ENCODE measurements at regions not wholly inside any gene's neighbourhood (a gene's known extent, or its start where the extent isn't known, plus 50 kb on each side); places are given as distances from the start of the nearest gene placed in this dataset.

DNA sequence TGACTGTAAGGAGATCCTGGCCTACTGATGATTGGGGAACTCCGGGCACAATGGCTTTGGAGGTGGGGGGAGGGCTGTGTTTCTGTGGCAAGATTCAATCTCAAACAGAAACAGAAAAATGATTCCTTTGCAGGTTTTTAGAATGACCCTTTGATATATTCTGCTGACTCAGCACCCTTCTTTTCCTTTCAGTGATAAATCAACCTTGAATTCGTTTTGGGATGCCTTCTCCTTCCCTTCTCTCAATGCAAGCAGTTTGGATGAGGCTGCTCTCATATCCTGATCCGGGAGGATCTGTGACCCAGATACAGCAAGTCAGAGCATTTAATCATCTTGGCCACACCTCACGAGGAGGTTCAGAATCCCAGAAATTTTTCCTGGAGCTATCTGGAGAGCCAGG lies 156.1 kb upstream of the PRICKLE2 start:
- no peak overlapping the region for H3K4me3 ChIP-seq (ENCODE audit: low read depth, low read length)
- in situ Hi-C loops (cut with HindIII; ENCODE audit: low sequenced_read_pairs) = no loop called here
- DNase-seq (ENCODE audit: low read depth, low spot score) = no peak
- TF ChIP-seq, protein P1, sequence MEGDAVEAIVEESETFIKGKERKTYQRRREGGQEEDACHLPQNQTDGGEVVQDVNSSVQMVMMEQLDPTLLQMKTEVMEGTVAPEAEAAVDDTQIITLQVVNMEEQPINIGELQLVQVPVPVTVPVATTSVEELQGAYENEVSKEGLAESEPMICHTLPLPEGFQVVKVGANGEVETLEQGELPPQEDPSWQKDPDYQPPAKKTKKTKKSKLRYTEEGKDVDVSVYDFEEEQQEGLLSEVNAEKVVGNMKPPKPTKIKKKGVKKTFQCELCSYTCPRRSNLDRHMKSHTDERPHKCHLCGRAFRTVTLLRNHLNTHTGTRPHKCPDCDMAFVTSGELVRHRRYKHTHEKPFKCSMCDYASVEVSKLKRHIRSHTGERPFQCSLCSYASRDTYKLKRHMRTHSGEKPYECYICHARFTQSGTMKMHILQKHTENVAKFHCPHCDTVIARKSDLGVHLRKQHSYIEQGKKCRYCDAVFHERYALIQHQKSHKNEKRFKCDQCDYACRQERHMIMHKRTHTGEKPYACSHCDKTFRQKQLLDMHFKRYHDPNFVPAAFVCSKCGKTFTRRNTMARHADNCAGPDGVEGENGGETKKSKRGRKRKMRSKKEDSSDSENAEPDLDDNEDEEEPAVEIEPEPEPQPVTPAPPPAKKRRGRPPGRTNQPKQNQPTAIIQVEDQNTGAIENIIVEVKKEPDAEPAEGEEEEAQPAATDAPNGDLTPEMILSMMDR (IDR thresholded peaks at IDR 0.05; ENCODE audit: low read depth, low read length) = no peak

DNA sequence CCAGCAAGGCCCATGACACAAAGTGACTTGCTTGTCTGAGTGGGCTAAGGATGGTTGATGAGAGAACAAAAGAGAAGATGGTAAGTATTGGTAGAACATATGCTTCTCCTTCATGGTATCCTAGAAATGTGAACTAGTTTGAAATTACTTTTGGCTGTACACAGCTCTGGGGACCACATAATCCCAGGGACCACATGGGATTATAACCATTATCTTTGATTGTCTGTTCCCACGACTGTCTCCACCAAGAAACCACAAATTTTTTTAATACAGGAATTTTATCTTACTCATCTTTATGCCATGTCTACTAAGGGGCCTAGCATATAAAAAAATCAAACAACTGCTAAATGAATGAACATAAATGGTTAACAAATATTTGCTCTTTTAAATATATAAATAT lies 155.3 kb upstream of the PRICKLE2 start:
- TF ChIP-seq, protein P1 (IDR thresholded peaks at IDR 0.05; ENCODE audit: low read depth, low read length) = no peak
- DNase-seq (ENCODE audit: low read depth, low spot score) = no peak
- H3K4me3 ChIP-seq (ENCODE audit: low read depth, low read length) = no peak overlapping the region
- in situ Hi-C loops (cut with HindIII; ENCODE audit: low sequenced_read_pairs) = no loop called here

DNA sequence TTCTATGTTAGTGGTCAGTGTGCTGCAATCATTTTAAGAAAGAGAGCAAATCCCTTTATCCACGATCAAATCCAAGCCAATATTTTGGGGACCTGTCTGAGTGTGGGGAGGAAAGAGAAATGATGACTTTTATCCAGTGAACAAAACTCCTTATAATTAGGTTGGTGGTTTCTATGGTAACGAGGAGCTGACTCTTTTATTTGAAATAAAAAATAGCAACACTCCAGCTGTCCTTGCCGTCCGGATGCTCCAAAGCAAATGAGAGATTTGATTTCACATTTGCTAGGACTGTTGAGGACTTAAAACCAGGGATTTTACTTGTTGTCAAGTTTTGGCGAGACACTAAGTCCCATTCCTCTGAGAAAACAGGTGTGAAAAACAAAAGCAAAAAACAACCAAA lies 154.0 kb upstream of the PRICKLE2 start:
- no peak overlapping the region for H3K4me3 ChIP-seq (ENCODE audit: low read depth, low read length)
- TF ChIP-seq, protein P1 (IDR thresholded peaks at IDR 0.05; ENCODE audit: low read depth, low read length) = no peak
- in situ Hi-C loops (cut with HindIII; ENCODE audit: low sequenced_read_pairs) = no loop called here
- DNase-seq (ENCODE audit: low read depth, low spot score) = no peak

DNA sequence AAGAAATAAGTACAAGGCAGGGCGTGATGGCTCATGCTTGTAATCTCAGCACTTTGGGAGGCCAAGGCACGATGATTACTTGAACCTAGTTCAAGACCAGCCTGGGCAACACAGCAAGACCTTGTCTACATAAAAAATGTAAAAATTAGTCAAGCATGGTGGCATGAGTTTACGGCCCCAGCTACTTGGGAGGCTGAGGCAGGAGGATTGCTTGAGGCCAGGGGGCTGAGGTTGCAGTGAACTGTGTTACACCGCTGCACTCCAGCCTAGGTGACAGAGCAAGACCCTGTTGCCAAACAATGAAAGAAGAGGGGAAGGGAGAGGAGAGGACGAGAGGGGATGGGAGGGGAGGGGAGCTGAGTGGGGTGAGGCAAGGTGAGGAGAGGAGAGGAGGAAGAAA lies 152.7 kb upstream of the PRICKLE2 start:
- H3K4me3 ChIP-seq (ENCODE audit: low read depth, low read length) = no peak overlapping the region
- in situ Hi-C loops (cut with HindIII; ENCODE audit: low sequenced_read_pairs) = no loop called here
- TF ChIP-seq, protein P1 (IDR thresholded peaks at IDR 0.05; ENCODE audit: low read depth, low read length) = no peak
- no peak for DNase-seq (ENCODE audit: low read depth, low spot score)

DNA sequence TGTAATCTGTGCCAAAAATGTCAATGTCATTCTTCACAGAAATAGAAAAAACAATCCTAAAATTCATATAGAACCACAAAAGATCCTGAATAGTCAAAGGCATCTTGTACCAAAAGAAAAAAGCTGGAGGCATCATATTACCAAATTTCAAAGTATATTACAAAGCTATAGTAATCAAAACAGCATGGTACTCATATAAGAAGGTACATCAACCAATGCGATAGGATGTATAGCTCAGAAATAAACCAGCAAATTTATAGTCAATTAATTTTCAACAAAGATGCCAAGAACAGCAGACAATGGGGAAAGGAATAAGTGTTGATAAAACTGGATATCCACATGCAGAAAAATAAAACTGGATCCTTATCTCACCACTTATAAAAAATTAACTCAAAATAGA lies 150.5 kb upstream of the PRICKLE2 start:
- in situ Hi-C loops (cut with HindIII; ENCODE audit: low sequenced_read_pairs) = no loop called here
- no peak overlapping the region for H3K4me3 ChIP-seq (ENCODE audit: low read depth, low read length)
- DNase-seq (ENCODE audit: low read depth, low spot score) = no peak
- TF ChIP-seq, protein P1 (IDR thresholded peaks at IDR 0.05; ENCODE audit: low read depth, low read length) = no peak

DNA sequence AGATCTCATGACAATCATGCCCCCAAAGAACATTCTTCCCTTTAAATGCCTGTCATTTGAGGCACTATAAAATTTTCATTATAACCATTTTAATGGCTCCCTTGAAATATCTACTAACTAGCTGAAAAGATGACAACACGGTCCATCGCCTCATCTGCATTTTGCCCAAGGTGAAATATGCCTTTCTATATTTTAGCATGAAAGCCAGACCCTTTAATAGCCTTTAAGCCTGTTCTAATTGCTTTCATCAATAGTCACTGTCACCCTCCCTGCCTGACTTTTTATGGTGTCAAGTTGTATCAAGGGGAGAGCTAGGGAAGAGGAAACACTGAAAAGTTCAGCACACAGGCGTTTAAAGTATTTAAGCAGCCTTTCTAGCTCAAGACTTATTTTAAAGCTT lies 144.1 kb upstream of the PRICKLE2 start:
- no peak overlapping the region for H3K4me3 ChIP-seq (ENCODE audit: low read depth, low read length)
- TF ChIP-seq, protein P1 (IDR thresholded peaks at IDR 0.05; ENCODE audit: low read depth, low read length) = no peak
- DNase-seq (ENCODE audit: low read depth, low spot score) = no peak
- in situ Hi-C loops (cut with HindIII; ENCODE audit: low sequenced_read_pairs) = no loop called here

Measured in astrocyte of the spinal cord (primary cell).